Prostate gland (tissue), 2 donors: ENCODE measurements at regions not wholly inside any gene's neighbourhood (a gene's known extent, or its start where the extent isn't known, plus 50 kb on each side); places are given as distances from the start of the nearest gene placed in this dataset.

Experiments used
- DNase-seq: peaks from one replicate; pipeline ENCODE4 v3.0.0-alpha.2; 2019; ENCODE audit warnings: low spot score
- H3K27ac ChIP-seq, 2 donors: fragments of 200-600 bp; sonication (generic); 2 replicates each; pipeline ENCODE4 v1.5.1; 2017 to 2019
- H3K27me3 ChIP-seq: fragments of 200-600 bp; sonication (generic); replicated peaks from 2 replicates; pipeline ENCODE4 v1.5.1; 2019; ENCODE audit not compliant: insufficient read depth
- H3K36me3 ChIP-seq, 2 donors: fragments of 200-600 bp; sonication (generic); 1 replicate in 1 of 2; 2 replicates in 1 of 2; pipeline versions ENCODE4 v1.5.1 to v1.8.1; 2017 to 2019
- H3K4me1 ChIP-seq: fragments of 200-600 bp; sonication (generic); replicated peaks from 2 replicates; pipeline ENCODE4 v1.5.1; 2019
- H3K4me3 ChIP-seq, 2 donors: fragments of 200-600 bp; sonication (generic); 2 replicates each; pipeline ENCODE4 v1.5.1; 2017 to 2019
- H3K9me3 ChIP-seq: fragments of 200-600 bp; sonication (generic); 2 replicates; pipeline ENCODE4 v1.5.1; 2017
- CTCF ChIP-seq, 4 experiments: fragments of 200-600 bp in 2 of 4; fragments of 450-650 bp in 2 of 4; sonication (generic) in 2 of 4; IDR thresholded peaks; 1 replicate in 3 of 4; 2 replicates in 1 of 4; pipeline ENCODE4 v1.5.1; 2016 to 2019; ENCODE audit warnings: antibody characterized with exemption in 4 of 4, mild to moderate bottlenecking in 2 of 4, moderate library complexity in 2 of 4
- POLR2A ChIP-seq: fragments of 450-650 bp; IDR thresholded peaks from one replicate; pipeline ENCODE4 v1.6.1; 2016; ENCODE audit warnings: antibody characterized with exemption, mild to moderate bottlenecking
- POLR2AphosphoS5 ChIP-seq: sonication (generic); formaldehyde crosslinking; IDR thresholded peaks from one replicate; pipeline ENCODE4 v1.6.1; 2017; ENCODE audit warnings: antibody characterized with exemption
- WGBS: methylation state at CpG from one replicate; pipeline ENCODE4 v1.1.5; 2018; 5-methylcytosine and 5-hydroxymethylcytosine counted together
- intact Hi-C: fragments of 100-400 bp; cut with DNase I; formaldehyde crosslinking; loops from one replicate; pipeline ENCODE4 v1.14.2; 2022

- intact Hi-C loops: no loop called here
- H3K9me3 ChIP-seq: no peaks in the 10 kb centered on the region
- H3K36me3 ChIP-seq: no peaks in the 10 kb centered on the region
- WGBS: 93% methylated on average over 13 of the region's 13 CpGs
- H3K4me3 ChIP-seq: no peak overlapping the region
- DNase-seq: no peak
- TF ChIP-seq POLR2AphosphoS5: no peak
- H3K27me3 ChIP-seq: no peaks in the 10 kb centered on the region
- H3K4me1 ChIP-seq: no peaks in the 10 kb centered on the region
- no peak overlapping the region for H3K27ac ChIP-seq
Measured at GRCh38 chr13:21831654-21832324, 160.9 kb downstream of the FGF9 start.

GRCh38 chr13:21833921-21834320 is 163.0 kb downstream of the FGF9 start:
- no peak for DNase-seq
- no peaks in the 10 kb centered on the region for H3K36me3 ChIP-seq
- no peaks in the 10 kb centered on the region for H3K27me3 ChIP-seq
- no peak overlapping the region for H3K27ac ChIP-seq
- intact Hi-C loops: no loop called here
- 38% methylated on average over 9 of the region's 9 CpGs for WGBS
- H3K9me3 ChIP-seq: no peaks in the 10 kb centered on the region
- no peaks in the 10 kb centered on the region for H3K4me1 ChIP-seq
- TF ChIP-seq POLR2A: no peak
- no peak for TF ChIP-seq POLR2AphosphoS5
- TF ChIP-seq CTCF (IDR thresholded peaks at IDR 0.05): no peak
- no peak overlapping the region for H3K4me3 ChIP-seq

- Histone ChIP-seq H3K4me3 (no peak overlapping the region), H3K9me3 (no peaks in the 10 kb centered on the region), H3K27ac (no peak overlapping the region), H3K36me3 (no peaks in the 10 kb centered on the region), H3K4me1 (no peaks in the 10 kb centered on the region), H3K27me3 (no peaks in the 10 kb centered on the region)
- intact Hi-C loops: no loop called here
- WGBS: 30% methylated on average over 6 of the region's 6 CpGs
- DNase-seq: no peak
- TF ChIP-seq POLR2A: no peak
- no peak for TF ChIP-seq CTCF (IDR thresholded peaks at IDR 0.05)
Measured at GRCh38 chr13:21834521-21834920, 163.6 kb downstream of the FGF9 start.

GRCh38 chr13:21837288-21837687 is 166.4 kb downstream of the FGF9 start:
- no peaks in the 10 kb centered on the region for H3K36me3 ChIP-seq
- H3K27ac ChIP-seq: no peak overlapping the region
- no peak for TF ChIP-seq POLR2A
- no peak for TF ChIP-seq CTCF (IDR thresholded peaks at IDR 0.05)
- TF ChIP-seq POLR2AphosphoS5: no peak
- intact Hi-C loops: no loop called here
- DNase-seq: no peak
- 84% methylated on average over 3 of the region's 3 CpGs for WGBS
- H3K4me3 ChIP-seq: no peak overlapping the region
- H3K27me3 ChIP-seq: no peaks in the 10 kb centered on the region
- H3K9me3 ChIP-seq: no peaks in the 10 kb centered on the region
- H3K4me1 ChIP-seq: no peaks in the 10 kb centered on the region

GRCh38 chr13:21837841-21838551 is 167.1 kb downstream of the FGF9 start:
- TF ChIP-seq POLR2A: no peak
- no peak for TF ChIP-seq POLR2AphosphoS5
- no peak for TF ChIP-seq CTCF (IDR thresholded peaks at IDR 0.05)
- H3K27ac ChIP-seq: no peak overlapping the region
- H3K9me3 ChIP-seq: no peaks in the 10 kb centered on the region
- H3K4me3 ChIP-seq: no peak overlapping the region
- H3K4me1 ChIP-seq: no peaks in the 10 kb centered on the region
- no peaks in the 10 kb centered on the region for H3K27me3 ChIP-seq
- intact Hi-C loops: no loop called here
- WGBS: 39% methylated on average over 11 of the region's 11 CpGs
- DNase-seq: no peak
- no peaks in the 10 kb centered on the region for H3K36me3 ChIP-seq
